Thyroid gland (tissue), 4 donors: ENCODE measurements at regions not wholly inside any gene's neighbourhood (a gene's known extent, or its start where the extent isn't known, plus 50 kb on each side); places are given as distances from the start of the nearest gene placed in this dataset.

Experiments
- CTCF ChIP-seq, 6 experiments: fragments of 200-600 bp in 3 of 6; fragments of 450-650 bp in 3 of 6; sonication (generic) in 3 of 6; IDR thresholded peaks; one replicate each; pipeline ENCODE4 v1.5.1; 2016 to 2019; ENCODE audit warnings: antibody characterized with exemption in 6 of 6, mild to moderate bottlenecking in 2 of 6, inconsistent platforms in 1 of 6, moderate library complexity in 1 of 6
- POLR2A ChIP-seq, 2 donors: fragments of 450-650 bp; IDR thresholded peaks; one replicate each; pipeline ENCODE4 v1.6.1; 2017; ENCODE audit warnings: antibody characterized with exemption in 2 of 2, mild to moderate bottlenecking in 2 of 2, moderate library complexity in 1 of 2

DNA sequence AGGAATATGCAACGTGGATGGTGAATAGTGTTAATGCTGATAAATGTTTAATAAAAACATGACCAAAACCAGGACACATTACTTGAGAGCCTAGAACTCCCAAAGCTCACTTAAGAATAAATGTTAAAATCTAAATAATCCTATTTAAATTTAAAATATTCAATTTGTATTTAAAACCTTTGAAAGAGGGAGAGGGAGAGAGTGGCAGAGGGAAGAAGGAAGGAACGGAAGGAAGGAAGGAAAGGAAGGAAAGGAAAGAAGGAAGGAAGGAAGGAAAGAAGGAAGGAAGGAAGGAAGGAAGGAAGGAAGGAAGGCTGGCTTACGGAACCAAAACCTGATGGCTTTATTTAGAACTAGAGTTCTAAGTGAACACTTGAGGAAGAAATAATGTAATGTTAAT lies 324.1 kb upstream of the SYT4 start:
- TF ChIP-seq POLR2A (IDR thresholded peaks at IDR 0.05) (no peak), CTCF (IDR thresholded peaks at IDR 0.05) (no peak)
